GM12878 (cell line): ENCODE measurements at regions not wholly inside any gene's neighbourhood (a gene's known extent, or its start where the extent isn't known, plus 50 kb on each side); places are given as distances from the start of the nearest gene placed in this dataset.

Source experiments
- ATAC-seq: fragments of 200-7000 bp; cut with Tn5 transposase; 3 replicates; pipeline ENCODE4 v1.9.1; 2020; ENCODE audit warnings: mild to moderate bottlenecking, moderate library complexity
- BruUV-seq: library from RNA; stranded (reverse); fragments of 400-500 nt; replicated peaks from 2 replicates; lab custom pipeline; 2021; lab: Mats Ljungman, UMichigan
- CTCF ChIA-PET: fragments of 300-600 bp; sonication (Branson Sonifier 250); formaldehyde crosslinking; extraction: SDS; loops from one replicate; lab custom pipeline; 2021; ENCODE audit warnings: inconsistent platforms; lab: Yijun Ruan, JAX
- POLR2A ChIA-PET: fragments of 350-600 bp; formaldehyde crosslinking; extraction: SDS; loops from one replicate; lab custom pipeline; 2021; ENCODE audit warnings: inconsistent platforms; lab: Charles Lee
- RAD21 ChIA-PET: fragments of 300-600 bp; sonication (Branson Sonifier 250); formaldehyde crosslinking; loops from one replicate; lab custom pipeline; 2023; ENCODE audit warnings: antibody characterized with exemption; ENCODE audit not compliant: unreplicated experiment; lab: Charles Lee
- SMC1A ChIA-PET: fragments of 300-600 bp; sonication (Branson Sonifier 250); formaldehyde crosslinking; loops from one replicate; lab custom pipeline; 2023; ENCODE audit not compliant: unreplicated experiment, uncharacterized antibody; lab: Charles Lee
- DNase-seq: peaks from one replicate; pipeline ENCODE4 v3.0.0-alpha.2; 2011; ENCODE audit warnings: low read depth, low spot score
- FAIRE-seq: peaks from 3 replicates; lab custom pipeline; 2011; peaks lifted over from hg19 to GRCh38; lab: Jason Lieb, UNC
- H2AFZ ChIP-seq: 2 replicates; pipeline ENCODE4 v1.6.0; 2011; ENCODE audit warnings: low read depth, low read length, control low read depth; ENCODE audit not compliant: control insufficient read depth
- H3K27ac ChIP-seq: 2 replicates; pipeline ENCODE4 v1.5.1; 2011; ENCODE audit warnings: control low read depth; ENCODE audit not compliant: control insufficient read depth, insufficient read depth
- H3K27me3 ChIP-seq, 2 experiments: replicated peaks in 1 of 2; 2 replicates each; pipeline versions ENCODE4 v1.6.0 to v1.6.1; 2011; ENCODE audit warnings: low read length in 1 of 2; ENCODE audit not compliant: control insufficient read depth in 2 of 2, insufficient read depth in 2 of 2
- H3K36me3 ChIP-seq, 2 experiments: 2 replicates each; pipeline ENCODE4 v1.5.1; 2011; ENCODE audit warnings: low read length in 1 of 2; ENCODE audit not compliant: control insufficient read depth in 2 of 2, insufficient read depth in 2 of 2
- H3K4me1 ChIP-seq: 2 replicates; pipeline ENCODE4 v1.6.1; 2011; ENCODE audit warnings: mild to moderate bottlenecking, low read length, moderate library complexity, mixed read lengths; ENCODE audit not compliant: control insufficient read depth, insufficient read depth
- H3K4me2 ChIP-seq: 2 replicates; pipeline ENCODE4 v1.6.0; 2011; ENCODE audit warnings: control low read depth; ENCODE audit not compliant: control insufficient read depth, insufficient read depth
- H3K4me3 ChIP-seq: fragments of 200-600 bp; sonication (generic); 2 replicates; pipeline ENCODE4 v1.5.1; 2016
- H3K79me2 ChIP-seq: 2 replicates; pipeline ENCODE4 v1.6.0; 2011; ENCODE audit warnings: low read length; ENCODE audit not compliant: control insufficient read depth, insufficient read depth
- H3K9ac ChIP-seq: 2 replicates; pipeline ENCODE4 v1.8.0; 2011; ENCODE audit warnings: low read length, control low read depth, mixed read lengths; ENCODE audit not compliant: control insufficient read depth, insufficient read depth
- H3K9me3 ChIP-seq: replicated peaks from 3 replicates; pipeline ENCODE4 v1.5.1; 2011; ENCODE audit warnings: mild to moderate bottlenecking, low read length; ENCODE audit not compliant: control insufficient read depth, insufficient read depth
- H4K20me1 ChIP-seq: 2 replicates; pipeline ENCODE4 v1.6.0; 2011; ENCODE audit not compliant: control insufficient read depth, insufficient read depth
- BACH1 ChIP-seq: fragments of 450-650 bp; IDR thresholded peaks from 2 replicates; pipeline ENCODE4 v1.6.1; 2017; ENCODE audit warnings: mild to moderate bottlenecking, borderline replicate concordance
- CHD4 ChIP-seq: fragments of 200-600 bp; sonication (generic); IDR thresholded peaks from 2 replicates; pipeline ENCODE4 v1.6.1; 2016; ENCODE audit warnings: mild to moderate bottlenecking
- CUX1 ChIP-seq: IDR thresholded peaks from 2 replicates; pipeline ENCODE4 v1.6.1; 2012; ENCODE audit warnings: improper control_type of control experiment, low read depth, low read length; ENCODE audit not compliant: insufficient replicate concordance
- IKZF2 ChIP-seq, 2 experiments: fragments of 450-650 bp; IDR thresholded peaks; 2 replicates each; pipeline ENCODE4 v1.6.1; 2017; ENCODE audit warnings: mild to moderate bottlenecking in 2 of 2, moderate library complexity in 2 of 2
- IRF3 ChIP-seq: fragments of 450-650 bp; IDR thresholded peaks from 2 replicates; pipeline ENCODE4 v1.6.1; 2014; ENCODE audit warnings: mild to moderate bottlenecking
- NFIC ChIP-seq: IDR thresholded peaks from 2 replicates; pipeline ENCODE4 v1.6.1; 2012; ENCODE audit warnings: low read depth, mild to moderate bottlenecking, inconsistent platforms, low read length, moderate library complexity
- TCF7 ChIP-seq: IDR thresholded peaks from 2 replicates; pipeline ENCODE4 v1.6.1; 2014; ENCODE audit warnings: antibody characterized with exemption, borderline replicate concordance
- YBX1 ChIP-seq: fragments of 450-650 bp; IDR thresholded peaks from 2 replicates; pipeline ENCODE4 v1.6.1; 2016; ENCODE audit warnings: antibody characterized with exemption
- ZBTB40 ChIP-seq: fragments of 450-650 bp; IDR thresholded peaks from 2 replicates; pipeline ENCODE4 v1.6.1; 2016; ENCODE audit warnings: mild to moderate bottlenecking, moderate library complexity, borderline replicate concordance
- WGBS: methylation state at CpG from one replicate; pipeline ENCODE4 v1.1.6; 2016; ENCODE audit warnings: low lambda C conversion rate; ENCODE audit not compliant: insufficient replicate concordance, insufficient coverage; ENCODE audit errors: missing lambda C conversion rate; 5-methylcytosine and 5-hydroxymethylcytosine counted together
- in situ Hi-C: fragments of 300-500 bp; cut with MboI; formaldehyde crosslinking; loops from 9 replicates; pipeline ENCODE4 v1.14.3; 2018; ENCODE audit warnings: mixed read lengths
- intact Hi-C: fragments of 100-400 bp; cut with micrococcal nuclease; formaldehyde crosslinking; loops from one replicate; pipeline ENCODE4 v1.14.2; 2022; ENCODE audit not compliant: unreplicated experiment

DNA sequence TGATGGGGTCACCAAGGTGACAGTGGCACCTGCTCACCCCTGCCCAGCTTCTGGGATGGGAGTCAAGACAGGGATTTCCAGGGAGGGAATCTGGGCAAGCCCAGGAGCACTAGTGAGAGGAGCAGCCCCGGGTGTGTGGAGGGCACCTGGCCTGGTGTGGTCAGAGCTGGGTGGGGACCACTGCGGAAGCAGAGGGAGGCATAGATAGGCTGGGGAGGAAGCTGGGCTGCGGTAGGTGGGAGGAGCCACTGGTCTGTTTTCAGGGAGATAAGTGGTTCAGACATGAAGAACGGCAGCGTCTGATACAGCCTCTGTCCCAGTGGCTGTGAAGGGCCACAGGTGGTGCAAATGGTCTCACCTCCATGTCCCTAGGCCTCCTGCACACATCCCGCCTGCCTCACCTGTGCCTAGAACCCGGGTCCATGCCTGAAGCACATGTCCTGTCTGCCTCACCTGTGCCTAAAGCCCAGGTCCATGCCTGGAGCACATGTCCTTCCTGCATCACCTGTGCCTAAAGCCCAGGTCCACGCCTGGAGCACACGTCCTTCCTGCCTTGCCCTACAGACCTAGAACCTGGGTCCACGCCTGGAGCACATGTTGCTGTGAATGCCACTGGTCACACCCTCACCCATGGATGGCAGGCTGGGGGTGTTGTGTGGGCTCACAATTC lies 325.9 kb upstream of the AJAP1 start (continued):
- TF ChIP-seq ZBTB40 (no peak), YBX1 (no peak)

DNA sequence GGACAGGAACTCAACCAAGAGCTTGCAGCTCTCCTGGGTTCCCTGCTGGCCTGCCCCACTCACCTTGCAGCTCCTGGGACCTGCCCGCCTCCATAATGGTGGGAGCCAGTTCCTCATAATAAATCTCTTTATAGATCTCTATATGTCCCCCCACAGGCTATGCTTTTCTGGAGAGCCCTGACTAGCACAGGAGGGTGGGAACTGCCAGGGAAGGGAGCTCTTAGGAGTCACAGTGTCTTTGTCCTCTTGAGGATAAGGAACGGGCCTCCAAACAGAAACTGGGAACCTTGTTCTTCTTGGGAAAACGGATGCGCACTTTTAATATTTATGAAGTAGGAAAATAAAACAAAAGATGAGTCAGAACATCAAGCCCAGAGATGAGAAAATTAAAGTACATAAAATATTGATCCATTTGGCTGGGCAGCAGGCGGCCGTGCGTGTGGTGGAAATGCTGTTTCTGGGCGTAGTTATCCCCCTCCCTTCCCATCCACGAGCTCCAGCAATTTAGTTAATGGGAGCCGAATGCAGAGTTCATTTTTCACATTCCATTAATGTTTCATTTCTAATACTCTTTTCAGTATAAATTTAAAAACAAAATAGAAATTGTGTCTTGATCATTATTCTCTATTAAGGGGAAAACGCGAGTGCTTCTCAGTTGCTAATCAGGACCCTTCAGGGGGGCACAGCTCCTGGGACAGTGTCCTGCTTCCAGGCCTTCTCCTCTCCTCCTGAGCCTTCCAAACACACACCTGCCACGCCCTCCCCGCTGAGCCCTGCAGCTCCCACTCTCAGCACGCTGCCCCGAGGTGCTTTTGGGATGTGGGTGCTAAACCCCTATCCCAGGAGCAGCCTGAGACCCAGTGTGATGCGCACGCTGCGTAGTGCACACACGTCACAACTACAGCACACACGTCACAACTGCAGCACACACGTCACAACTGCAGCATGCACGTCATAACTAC lies 323.3 kb upstream of the AJAP1 start:
- in situ Hi-C loops, result no loop called here
- no peak for TF ChIP-seq YBX1
- no peak for TF ChIP-seq IRF3
- TF ChIP-seq CUX1, result no peak
- TF ChIP-seq NFIC, result no peak
- TF ChIP-seq IKZF2 (IDR thresholded peaks at IDR 0.05), result no peak
- no peak for TF ChIP-seq CHD4
- no peak for TF ChIP-seq TCF7
- TF ChIP-seq BACH1, result no peak

More for the DNA sequence above, 323.3 kb upstream of the AJAP1 start:
- Histone ChIP-seq H3K4me3 (no peak overlapping the region), H3K4me1 (no peaks in the 10 kb centered on the region), H4K20me1 (no peaks in the 10 kb centered on the region), H3K79me2 (no peaks in the 10 kb centered on the region), H3K9ac (no peak overlapping the region), H3K27me3 (no peaks in the 10 kb centered on the region), H3K4me2 (no peak overlapping the region), H3K9me3 (no peaks in the 10 kb centered on the region; the same call in 2 of the 3 replicates), H3K27ac (no peak overlapping the region), H2AFZ (no peak overlapping the region), H3K36me3 (no peaks in the 10 kb centered on the region)
- ATAC-seq, result no peak
- SMC1A ChIA-PET, result no interaction called here
- POLR2A ChIA-PET, result no interaction called here
- RAD21 ChIA-PET, result no interaction called here
- no peak for FAIRE-seq
- CTCF ChIA-PET, result no interaction called here
- no peak for DNase-seq
- WGBS, result 46% methylated on average over 23 of the region's 23 CpGs
- intact Hi-C loops, result no loop called here
- no TSS peak for BruUV-seq
